ENCODE measurements at regions not wholly inside any gene's neighbourhood (a gene's known extent, or its start where the extent isn't known, plus 50 kb on each side); places are given as distances from the start of the nearest gene placed in this dataset.

DNA sequence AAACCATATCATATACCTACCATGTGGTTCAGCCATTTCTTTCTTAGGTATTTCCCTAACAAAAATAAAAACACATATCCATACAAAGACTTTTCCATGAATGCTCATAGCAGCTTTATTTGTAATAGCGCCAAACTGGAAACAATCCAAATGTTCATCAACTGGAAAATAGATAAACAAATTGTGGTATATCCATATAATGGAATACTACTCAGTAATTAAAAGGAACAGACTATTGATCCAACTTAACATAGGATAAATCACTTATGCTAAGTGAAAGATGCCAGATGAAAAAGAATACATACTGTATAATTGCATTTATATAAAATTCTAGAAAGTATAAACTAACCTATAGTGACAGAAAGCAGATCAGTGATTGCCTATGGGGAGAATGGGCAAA, 323.3 kb downstream of the BUD13 start:
- 27% methylated on average over 1 of the region's 1 CpG for WGBS (ENCODE audit: missing lambda C conversion rate)
- FAIRE-seq (no peak), ATAC-seq (no peak), DNase-seq (ENCODE audit: low read depth in 1 of 2, low spot score in 1 of 2) (no peak)
- Histone ChIP-seq H3K27ac (no peak overlapping the region), H3K4me1 (no peaks in the 10 kb centered on the region), H3K4me3 (no peak overlapping the region), H3K4me2 (no peak overlapping the region), H3K9me3 (peaks cover 2% of the 10 kb centered on the region; the same call in 1 of the 3 replicates)
- CTCF ChIA-PET = interaction anchor here (1.6 kb wide), 1 partner anchor 192 kb away, joined by 3 read pairs; no protein-coding TSS in a partner anchor
- TF ChIP-seq ZC3H11A (IDR thresholded peaks at IDR 0.05) = no peak
- no peak for TF ChIP-seq HDAC2 (IDR thresholded peaks at IDR 0.05)
- no peak for TF ChIP-seq RAD21 (conservative IDR thresholded peaks at IDR 0.05 in 1 of 2, IDR thresholded peaks at IDR 0.05 in 1 of 2)
- TF ChIP-seq, protein P1, sequence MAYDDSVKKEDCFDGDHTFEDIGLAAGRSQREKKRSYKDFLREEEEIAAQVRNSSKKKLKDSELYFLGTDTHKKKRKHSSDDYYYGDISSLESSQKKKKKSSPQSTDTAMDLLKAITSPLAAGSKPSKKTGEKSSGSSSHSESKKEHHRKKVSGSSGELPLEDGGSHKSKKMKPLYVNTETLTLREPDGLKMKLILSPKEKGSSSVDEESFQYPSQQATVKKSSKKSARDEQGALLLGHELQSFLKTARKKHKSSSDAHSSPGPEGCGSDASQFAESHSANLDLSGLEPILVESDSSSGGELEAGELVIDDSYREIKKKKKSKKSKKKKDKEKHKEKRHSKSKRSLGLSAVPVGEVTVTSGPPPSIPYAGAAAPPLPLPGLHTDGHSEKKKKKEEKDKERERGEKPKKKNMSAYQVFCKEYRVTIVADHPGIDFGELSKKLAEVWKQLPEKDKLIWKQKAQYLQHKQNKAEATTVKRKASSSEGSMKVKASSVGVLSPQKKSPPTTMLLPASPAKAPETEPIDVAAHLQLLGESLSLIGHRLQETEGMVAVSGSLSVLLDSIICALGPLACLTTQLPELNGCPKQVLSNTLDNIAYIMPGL (CRISPR knock-in tag; IDR thresholded peaks at IDR 0.05; ENCODE audit: borderline replicate concordance) = no peak
- TF ChIP-seq, protein P2, sequence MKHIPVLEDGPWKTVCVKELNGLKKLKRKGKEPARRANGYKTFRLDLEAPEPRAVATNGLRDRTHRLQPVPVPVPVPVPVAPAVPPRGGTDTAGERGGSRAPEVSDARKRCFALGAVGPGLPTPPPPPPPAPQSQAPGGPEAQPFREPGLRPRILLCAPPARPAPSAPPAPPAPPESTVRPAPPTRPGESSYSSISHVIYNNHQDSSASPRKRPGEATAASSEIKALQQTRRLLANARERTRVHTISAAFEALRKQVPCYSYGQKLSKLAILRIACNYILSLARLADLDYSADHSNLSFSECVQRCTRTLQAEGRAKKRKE (CRISPR knock-in tag; IDR thresholded peaks at IDR 0.05; ENCODE audit: low read depth) = no peak
- TF ChIP-seq EHF (CRISPR knock-in tag; IDR thresholded peaks at IDR 0.05) = no peak
- no peak for TF ChIP-seq SREBF2 (IDR thresholded peaks at IDR 0.05)
- TF ChIP-seq BHLHE40 (IDR thresholded peaks at IDR 0.05; ENCODE audit: low read depth, low read length) = no peak
- no peak for TF ChIP-seq CBX8 (IDR thresholded peaks at IDR 0.05)
- no peak for TF ChIP-seq RNF2 (IDR thresholded peaks at IDR 0.05; ENCODE audit: borderline replicate concordance, low read depth)
- POLR2A ChIA-PET = no interaction called here

DNA sequence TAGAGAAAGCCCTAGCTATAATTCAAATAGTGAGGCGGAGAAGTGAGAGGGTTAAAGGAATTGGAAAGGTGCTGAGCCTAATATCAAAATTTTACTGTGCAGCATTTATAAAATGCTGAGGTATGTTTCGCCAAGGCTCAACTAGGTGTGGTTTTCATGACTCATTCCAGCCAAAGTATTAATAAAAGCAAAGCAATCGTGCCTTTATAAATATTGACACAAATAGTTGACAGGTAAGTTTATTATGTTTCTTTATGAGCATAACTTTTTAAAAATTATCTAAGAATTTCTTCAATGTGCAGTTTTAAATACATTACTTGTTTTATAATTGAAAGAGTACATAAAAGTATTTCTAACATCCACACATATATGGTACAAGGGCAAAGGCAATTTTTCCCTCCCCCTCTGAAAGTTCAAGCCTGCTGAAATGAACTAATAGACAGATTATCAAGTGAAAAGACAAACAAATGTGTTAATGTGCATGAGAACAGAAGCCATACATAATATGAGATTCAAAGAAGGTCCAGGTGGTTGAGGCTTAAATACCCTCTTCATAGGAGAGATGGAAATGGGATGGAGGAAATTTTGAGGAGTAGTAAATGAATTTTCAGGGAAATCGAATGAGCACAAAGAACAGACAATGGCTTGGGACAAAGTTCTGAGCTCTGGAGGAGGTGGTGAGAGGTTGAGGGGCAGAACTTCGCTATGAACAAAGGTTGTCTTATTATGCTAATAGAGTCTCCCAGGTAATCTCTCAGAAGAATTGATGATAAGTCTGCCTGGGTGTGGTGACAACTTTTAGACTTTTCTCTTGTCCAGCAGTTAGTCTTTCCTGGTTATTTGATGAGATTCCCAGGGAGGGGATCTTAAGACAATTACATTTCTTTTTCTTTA, 326.5 kb downstream of the BUD13 start:
- POLR2A ChIA-PET = no interaction called here
- Histone ChIP-seq H3K27ac (no peak overlapping the region), H3K4me1 (no peaks in the 10 kb centered on the region), H3K4me2 (no peak overlapping the region), H3K4me3 (no peak overlapping the region), H3K9me3 (peaks cover 2% of the 10 kb centered on the region; the same call in 1 of the 3 replicates)
- DNase-seq (ENCODE audit: low read depth in 1 of 2, low spot score in 1 of 2) (no peak), ATAC-seq (no peak), FAIRE-seq (no peak)
- CTCF ChIA-PET = no interaction called here
- WGBS (ENCODE audit: missing lambda C conversion rate) = 3% methylated on average over 5 of the region's 5 CpGs
- TF ChIP-seq FOSL2 (IDR thresholded peaks at IDR 0.05) (no peak), FOSL2 (CRISPR knock-in tag; IDR thresholded peaks at IDR 0.05) (no peak), CBX8 (IDR thresholded peaks at IDR 0.05) (no peak), MAZ (IDR thresholded peaks at IDR 0.05; ENCODE audit: borderline replicate concordance, low read depth, low read length) (no peak), SREBF2 (IDR thresholded peaks at IDR 0.05) (no peak), HOXB13 (CRISPR knock-in tag; IDR thresholded peaks at IDR 0.05; ENCODE audit: low read depth) (no peak), KDM5A (IDR thresholded peaks at IDR 0.05) (no peak), ZNF302 (CRISPR knock-in tag; IDR thresholded peaks at IDR 0.05) (no peak), EP300 (IDR thresholded peaks at IDR 0.05) (no peak), NFE2L2 (conservative IDR thresholded peaks at IDR 0.05; ENCODE audit: low read length) (no peak), FOSB (CRISPR knock-in tag; IDR thresholded peaks at IDR 0.05) (no peak), ZSCAN20 (CRISPR knock-in tag; IDR thresholded peaks at IDR 0.05) (no peak), MYC (IDR thresholded peaks at IDR 0.05; ENCODE audit: borderline replicate concordance, low read length) (no peak)
